SU-DHL-6 (cell line): ENCODE measurements at regions not wholly inside any gene's neighbourhood (a gene's known extent, or its start where the extent isn't known, plus 50 kb on each side); places are given as distances from the start of the nearest gene placed in this dataset.
"Not testable (repeated sequence)": the region's sequence is repeated elsewhere in the genome, so short reads cannot be mapped to it uniquely, and the experiment has no call there.

Experiments
- H2AFZ ChIP-seq: fragments of 200-600 bp; sonication (generic); 2 replicates; pipeline ENCODE4 v1.6.1; 2014; ENCODE audit warnings: low read depth, mild to moderate bottlenecking, moderate library complexity, mixed read lengths, antibody characterized with exemption, low read length; ENCODE audit not compliant: severe bottlenecking
- H3F3A ChIP-seq: fragments of 200-600 bp; shearing (Covaris generic); 2 replicates; pipeline ENCODE4 v1.6.0; 2016; ENCODE audit warnings: antibody characterized with exemption, mild to moderate bottlenecking; ENCODE audit not compliant: insufficient read depth
- H3K27ac ChIP-seq: fragments of 200-600 bp; sonication (generic); 2 replicates; pipeline ENCODE4 v1.5.1; 2016; ENCODE audit warnings: low read depth, mild to moderate bottlenecking, low read length, moderate library complexity, mixed read lengths
- H3K27me3 ChIP-seq: fragments of 200-600 bp; sonication (generic), shearing (Covaris generic); 2 replicates; pipeline ENCODE4 v1.6.0; 2014; ENCODE audit warnings: mild to moderate bottlenecking, low read length
- H3K36me3 ChIP-seq: fragments of 200-600 bp; sonication (generic); 2 replicates; pipeline ENCODE4 v1.6.1; 2014; ENCODE audit warnings: mild to moderate bottlenecking, low read length, mixed read lengths
- H3K4me2 ChIP-seq: fragments of 300-600, 200-600 bp; shearing (Covaris generic), sonication (generic); 2 replicates; pipeline ENCODE4 v1.6.0; 2014; ENCODE audit warnings: low read length, low read depth, mild to moderate bottlenecking; ENCODE audit not compliant: poor library complexity, severe bottlenecking
- H3K4me3 ChIP-seq: fragments of 200-600 bp; sonication (generic); 2 replicates; pipeline ENCODE4 v1.5.1; 2014; ENCODE audit warnings: antibody characterized with exemption, low read length, mild to moderate bottlenecking, mixed read lengths; ENCODE audit not compliant: insufficient read depth, poor library complexity, severe bottlenecking
- H3K79me2 ChIP-seq: fragments of 200-600 bp; sonication (generic); 2 replicates; pipeline ENCODE4 v1.6.1; 2014; ENCODE audit warnings: mild to moderate bottlenecking, low read length, moderate library complexity; ENCODE audit not compliant: insufficient read depth
- H3K9ac ChIP-seq: fragments of 200-600 bp; sonication (generic); 2 replicates; pipeline ENCODE4 v1.7.0; 2014; ENCODE audit warnings: mild to moderate bottlenecking, low read length
- H3K9me2 ChIP-seq: fragments of 200-600 bp; sonication (generic); replicated peaks from 2 replicates; pipeline ENCODE4 v1.6.1; 2014; ENCODE audit warnings: low read length; ENCODE audit not compliant: insufficient read depth
- H3K9me3 ChIP-seq: fragments of 200-600 bp; sonication (generic); 2 replicates; pipeline ENCODE4 v1.6.1; 2014; ENCODE audit warnings: low read length, mixed read lengths; ENCODE audit not compliant: insufficient read depth
- H4K20me1 ChIP-seq: fragments of 200-600 bp; sonication (generic); 2 replicates; pipeline ENCODE4 v1.6.1; 2014; ENCODE audit warnings: low read depth, mild to moderate bottlenecking, antibody characterized with exemption, low read length, moderate library complexity, mixed read lengths
- EZH2phosphoT487 ChIP-seq: fragments of 200-600 bp; sonication (generic), shearing (Covaris generic); conservative IDR thresholded peaks from 2 replicates; pipeline ENCODE4 v1.6.1; 2018; ENCODE audit warnings: mild to moderate bottlenecking, antibody characterized with exemption, low read length, moderate library complexity, mixed read lengths
- TF ChIP-seq, protein P1 (sequence below): fragments of 200-600 bp; sonication (generic); IDR thresholded peaks from one replicate; pipeline ENCODE4 v1.5.1; 2017; ENCODE audit warnings: antibody characterized with exemption, mild to moderate bottlenecking, low read length, moderate library complexity; ENCODE audit not compliant: insufficient read depth, poor library complexity, severe bottlenecking

DNA sequence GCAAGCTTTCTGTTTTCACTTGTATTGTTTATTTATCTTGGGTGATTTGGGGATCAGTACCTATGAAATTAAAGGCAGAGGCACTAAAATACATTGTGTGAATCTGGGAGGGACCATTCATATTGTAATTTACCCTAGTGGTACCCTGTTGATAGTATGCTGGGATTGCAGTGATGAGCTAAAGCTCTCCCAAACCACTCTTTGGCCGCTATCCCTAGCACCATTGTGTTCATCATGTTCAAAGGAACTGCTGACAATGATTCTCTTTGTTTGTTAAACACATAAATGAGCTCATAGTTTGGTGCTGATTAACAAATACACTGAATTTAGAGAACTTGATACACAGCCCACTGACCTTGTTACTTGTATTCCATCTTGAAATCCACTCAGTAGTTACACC lies 1469.8 kb downstream of the CDH11 start:
- H3K9ac ChIP-seq = no peak overlapping the region
- no peaks in the 10 kb centered on the region for H3K36me3 ChIP-seq
- H2AFZ ChIP-seq = no peak overlapping the region
- H3K27me3 ChIP-seq = no peaks in the 10 kb centered on the region
- H3K9me2 ChIP-seq = no peaks in the 10 kb centered on the region
- no peaks in the 10 kb centered on the region for H3F3A ChIP-seq
- TF ChIP-seq, protein P1, sequence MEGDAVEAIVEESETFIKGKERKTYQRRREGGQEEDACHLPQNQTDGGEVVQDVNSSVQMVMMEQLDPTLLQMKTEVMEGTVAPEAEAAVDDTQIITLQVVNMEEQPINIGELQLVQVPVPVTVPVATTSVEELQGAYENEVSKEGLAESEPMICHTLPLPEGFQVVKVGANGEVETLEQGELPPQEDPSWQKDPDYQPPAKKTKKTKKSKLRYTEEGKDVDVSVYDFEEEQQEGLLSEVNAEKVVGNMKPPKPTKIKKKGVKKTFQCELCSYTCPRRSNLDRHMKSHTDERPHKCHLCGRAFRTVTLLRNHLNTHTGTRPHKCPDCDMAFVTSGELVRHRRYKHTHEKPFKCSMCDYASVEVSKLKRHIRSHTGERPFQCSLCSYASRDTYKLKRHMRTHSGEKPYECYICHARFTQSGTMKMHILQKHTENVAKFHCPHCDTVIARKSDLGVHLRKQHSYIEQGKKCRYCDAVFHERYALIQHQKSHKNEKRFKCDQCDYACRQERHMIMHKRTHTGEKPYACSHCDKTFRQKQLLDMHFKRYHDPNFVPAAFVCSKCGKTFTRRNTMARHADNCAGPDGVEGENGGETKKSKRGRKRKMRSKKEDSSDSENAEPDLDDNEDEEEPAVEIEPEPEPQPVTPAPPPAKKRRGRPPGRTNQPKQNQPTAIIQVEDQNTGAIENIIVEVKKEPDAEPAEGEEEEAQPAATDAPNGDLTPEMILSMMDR = no peak
- no peak for TF ChIP-seq EZH2phosphoT487
- no peaks in the 10 kb centered on the region for H3K79me2 ChIP-seq
- H3K27ac ChIP-seq = no peak overlapping the region
- H3K4me2 ChIP-seq = no peak overlapping the region
- no peak overlapping the region for H3K4me3 ChIP-seq
- H3K9me3 ChIP-seq = no peaks in the 10 kb centered on the region
- H4K20me1 ChIP-seq = no peaks in the 10 kb centered on the region

DNA sequence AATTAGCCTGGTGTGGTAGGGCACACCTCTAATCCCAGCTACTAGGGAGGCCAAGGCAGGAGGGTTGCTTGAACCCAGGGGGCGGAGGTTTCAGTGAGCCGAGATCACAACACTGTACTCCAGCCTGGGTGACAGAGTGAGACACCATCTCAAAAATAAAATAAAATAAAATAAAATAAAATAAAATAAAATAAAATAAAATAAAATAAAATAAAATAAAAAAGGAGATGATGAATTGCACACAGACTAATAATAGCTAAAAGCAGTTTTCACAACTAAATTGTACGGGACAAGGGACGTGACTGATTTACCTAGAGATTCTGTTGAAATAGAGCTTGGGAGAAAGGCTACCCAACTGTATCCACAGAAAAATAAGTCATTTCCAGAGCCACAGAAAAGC lies 1471.3 kb downstream of the CDH11 start:
- Histone ChIP-seq H3K36me3 (no peaks in the 10 kb centered on the region), H3K79me2 (no peaks in the 10 kb centered on the region), H2AFZ (no peak overlapping the region), H3F3A (no peaks in the 10 kb centered on the region), H3K27ac (no peak overlapping the region), H3K27me3 (no peaks in the 10 kb centered on the region), H3K4me3 (no peak overlapping the region), H3K9me3 (no peaks in the 10 kb centered on the region), H3K9me2 (no peaks in the 10 kb centered on the region), H4K20me1 (no peaks in the 10 kb centered on the region), H3K4me2 (no peak overlapping the region), H3K9ac (no peak overlapping the region)
- TF ChIP-seq, protein P1 = no peak
- TF ChIP-seq EZH2phosphoT487 = no peak

DNA sequence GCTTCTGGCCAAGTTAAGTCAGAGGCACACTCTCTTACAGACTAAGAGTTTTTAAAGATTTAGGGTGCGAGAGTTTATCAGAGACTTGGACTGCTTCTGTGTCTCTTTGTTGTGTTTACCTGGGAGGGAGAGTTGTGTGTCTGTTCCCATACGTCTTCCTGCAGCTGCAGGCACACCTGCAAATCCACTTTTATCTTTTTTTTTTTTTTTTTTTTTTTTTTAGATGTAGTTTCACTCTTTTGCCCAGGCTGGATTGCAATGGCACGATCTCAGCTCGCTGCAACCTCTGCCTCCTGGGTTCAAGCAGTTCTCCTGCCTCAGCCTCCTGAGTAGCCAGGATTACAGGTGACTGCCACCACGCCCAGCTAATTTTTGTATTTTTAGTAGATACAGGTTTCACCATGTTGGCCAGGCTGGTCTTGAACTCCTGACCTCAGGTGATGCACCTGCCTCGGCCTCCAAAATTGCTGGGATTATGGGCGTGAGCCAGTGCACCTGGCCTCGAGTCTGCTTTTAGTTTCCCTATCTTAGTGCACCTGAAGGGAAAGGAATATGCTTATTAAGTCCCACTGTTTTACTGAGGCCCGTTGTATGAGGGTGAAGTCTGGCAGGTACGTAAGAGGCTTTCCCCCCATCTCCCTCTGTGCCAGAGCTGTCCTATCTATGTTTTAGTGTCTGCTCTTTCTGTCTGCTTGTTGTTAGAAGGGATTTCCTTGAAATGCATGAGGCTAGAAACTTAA lies 1488.0 kb downstream of the CDH11 start:
- H2AFZ ChIP-seq, H3F3A ChIP-seq, H3K27me3 ChIP-seq, H3K4me2 ChIP-seq, H3K79me2 ChIP-seq, H3K9ac ChIP-seq, H3K9me3 ChIP-seq, H4K20me1 ChIP-seq, H3K27ac ChIP-seq, H3K9me2 ChIP-seq, H3K36me3 ChIP-seq, H3K4me3 ChIP-seq: not testable (repeated sequence)

DNA sequence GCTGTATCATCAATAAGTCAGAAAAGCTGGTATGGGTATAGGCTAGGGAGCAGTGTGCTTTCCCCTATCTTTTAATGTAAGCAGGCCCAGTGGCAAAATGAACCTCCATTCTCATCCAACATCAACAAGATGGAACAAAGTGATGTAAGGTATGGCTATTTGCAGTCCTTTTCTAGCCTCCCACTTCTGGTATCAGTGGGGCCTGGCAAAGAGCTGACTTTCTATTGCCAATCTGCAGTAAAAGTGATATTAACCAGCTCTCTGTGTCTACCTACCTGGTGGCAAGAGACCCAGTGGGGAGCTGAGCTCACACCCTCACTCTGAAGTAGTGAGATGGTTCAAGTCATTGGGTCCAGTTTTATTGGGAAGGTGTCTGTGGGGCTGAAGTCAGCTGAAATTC lies 1492.6 kb downstream of the CDH11 start:
- no peak overlapping the region for H3K4me2 ChIP-seq
- H3K9ac ChIP-seq = no peak overlapping the region
- H3K27ac ChIP-seq = no peak overlapping the region
- H3K27me3 ChIP-seq = no peaks in the 10 kb centered on the region
- H3K79me2 ChIP-seq = no peaks in the 10 kb centered on the region
- no peaks in the 10 kb centered on the region for H4K20me1 ChIP-seq
- no peak overlapping the region for H3K4me3 ChIP-seq
- no peaks in the 10 kb centered on the region for H3K36me3 ChIP-seq
- no peaks in the 10 kb centered on the region for H3K9me3 ChIP-seq
- no peaks in the 10 kb centered on the region for H3K9me2 ChIP-seq
- TF ChIP-seq EZH2phosphoT487 = no peak
- TF ChIP-seq, protein P1 = no peak
- H2AFZ ChIP-seq = no peak overlapping the region
- H3F3A ChIP-seq = no peaks in the 10 kb centered on the region
